Neuronal stem cell (in vitro differentiated cells): ENCODE measurements at regions not wholly inside any gene's neighbourhood (a gene's known extent, or its start where the extent isn't known, plus 50 kb on each side); places are given as distances from the start of the nearest gene placed in this dataset.

Experiments used
- DNase-seq: peaks from one replicate; pipeline ENCODE4 v3.0.0-alpha.2; 2013; ENCODE audit warnings: low spot score
- H2AFZ ChIP-seq: one replicate; pipeline ENCODE4 v1.6.1; 2013; ENCODE audit warnings: mild to moderate bottlenecking, low read length, inconsistent platforms
- H2AK5ac ChIP-seq: 2 replicates; pipeline ENCODE4 v1.6.1; 2013; ENCODE audit warnings: low read depth, mild to moderate bottlenecking, inconsistent platforms, low read length, moderate library complexity, mixed read lengths
- H2BK120ac ChIP-seq: 2 replicates; pipeline ENCODE4 v1.6.1; 2013; ENCODE audit warnings: low read depth, mild to moderate bottlenecking, inconsistent platforms, low read length, moderate library complexity, mixed read lengths
- H2BK12ac ChIP-seq: one replicate; pipeline ENCODE4 v1.6.1; 2013; ENCODE audit warnings: low read length, inconsistent platforms
- H2BK15ac ChIP-seq: 2 replicates; pipeline ENCODE4 v1.6.1; 2013; ENCODE audit warnings: mild to moderate bottlenecking, low read length, inconsistent platforms, mixed read lengths
- H2BK5ac ChIP-seq: one replicate; pipeline ENCODE4 v1.6.1; 2013; ENCODE audit warnings: inconsistent platforms, mild to moderate bottlenecking, low read length, moderate library complexity
- H3K14ac ChIP-seq: one replicate; pipeline ENCODE4 v1.6.1; 2013; ENCODE audit warnings: low read length, inconsistent platforms
- H3K18ac ChIP-seq: 2 replicates; pipeline ENCODE4 v1.6.1; 2013; ENCODE audit warnings: low read length, inconsistent platforms
- H3K23ac ChIP-seq: 2 replicates; pipeline ENCODE4 v1.6.1; 2013; ENCODE audit warnings: low read depth, mild to moderate bottlenecking, mixed read lengths, low read length, inconsistent platforms; ENCODE audit not compliant: poor library complexity
- H3K27ac ChIP-seq: replicated peaks from 3 replicates; pipeline ENCODE4 v1.5.1; 2013; ENCODE audit warnings: low read length, inconsistent platforms
- H3K27me3 ChIP-seq, 3 experiments: 2 replicates each; pipeline ENCODE4 v1.6.1; 2013; ENCODE audit warnings: low read length in 3 of 3, mild to moderate bottlenecking in 2 of 3, inconsistent platforms in 1 of 3, low read depth in 1 of 3, mixed read lengths in 1 of 3, moderate library complexity in 1 of 3; ENCODE audit not compliant: control insufficient read depth in 3 of 3, insufficient read depth in 3 of 3
- H3K36me3 ChIP-seq, 2 donors: replicated peaks in 1 of 2; 2 replicates each; pipeline ENCODE4 v1.6.1; 2013; ENCODE audit warnings: low read length in 2 of 2; ENCODE audit not compliant: control insufficient read depth in 2 of 2, insufficient read depth in 2 of 2
- H3K4ac ChIP-seq: 2 replicates; pipeline ENCODE4 v1.6.1; 2013; ENCODE audit warnings: inconsistent platforms, mild to moderate bottlenecking, low read length, moderate library complexity
- H3K4me1 ChIP-seq, 2 donors: 1 replicate in 1 of 2; 2 replicates in 1 of 2; pipeline ENCODE4 v1.6.1; 2013; ENCODE audit warnings: low read length in 2 of 2, low read depth in 1 of 2; ENCODE audit not compliant: control insufficient read depth in 2 of 2, insufficient read depth in 1 of 2
- H3K4me2 ChIP-seq: one replicate; pipeline ENCODE4 v1.6.1; 2013; ENCODE audit warnings: mild to moderate bottlenecking, low read length, inconsistent platforms; ENCODE audit not compliant: insufficient read depth, poor library complexity, severe bottlenecking
- H3K4me3 ChIP-seq, 2 donors: 2 replicates each; pipeline ENCODE4 v1.5.1; 2013; ENCODE audit warnings: low read length in 2 of 2, mild to moderate bottlenecking in 2 of 2, inconsistent platforms in 1 of 2, moderate library complexity in 1 of 2
- H3K79me1 ChIP-seq: one replicate; pipeline ENCODE4 v1.6.1; 2013; ENCODE audit warnings: low read depth, mild to moderate bottlenecking, inconsistent platforms, low read length, moderate library complexity
- H3K9ac ChIP-seq: one replicate; pipeline ENCODE4 v1.6.1; 2013; ENCODE audit warnings: mild to moderate bottlenecking, low read depth, low read length, inconsistent platforms; ENCODE audit not compliant: poor library complexity
- H3K9me3 ChIP-seq, 2 donors: replicated peaks in 1 of 2; 2 replicates each; pipeline versions ENCODE3 to v1.6.1; 2013; ENCODE audit warnings: low read length in 2 of 2, mild to moderate bottlenecking in 2 of 2, inconsistent platforms in 1 of 2, low read depth in 1 of 2, mixed read lengths in 1 of 2, moderate library complexity in 1 of 2; ENCODE audit not compliant: control insufficient read depth in 2 of 2, insufficient read depth in 1 of 2
- H4K8ac ChIP-seq: one replicate; pipeline ENCODE4 v1.6.1; 2013; ENCODE audit warnings: low read depth, mild to moderate bottlenecking, inconsistent platforms, low read length, moderate library complexity
- H4K91ac ChIP-seq: one replicate; pipeline ENCODE4 v1.6.1; 2013; ENCODE audit warnings: low read length, low read depth, mild to moderate bottlenecking, inconsistent platforms; ENCODE audit not compliant: poor library complexity
- WGBS, 2 donors: extraction: QIAGEN DNeasy Blood & Tissue Kit; methylation state at CpG; one replicate each; pipeline ENCODE4 v1.1.7; 2013; ENCODE audit warnings: missing lambda C conversion rate in 2 of 2, mixed read lengths in 1 of 2; ENCODE audit not compliant: insufficient read length in 2 of 2, insufficient replicate concordance in 1 of 2; ENCODE audit errors: extremely low coverage in 2 of 2; 5-methylcytosine and 5-hydroxymethylcytosine counted together

DNA sequence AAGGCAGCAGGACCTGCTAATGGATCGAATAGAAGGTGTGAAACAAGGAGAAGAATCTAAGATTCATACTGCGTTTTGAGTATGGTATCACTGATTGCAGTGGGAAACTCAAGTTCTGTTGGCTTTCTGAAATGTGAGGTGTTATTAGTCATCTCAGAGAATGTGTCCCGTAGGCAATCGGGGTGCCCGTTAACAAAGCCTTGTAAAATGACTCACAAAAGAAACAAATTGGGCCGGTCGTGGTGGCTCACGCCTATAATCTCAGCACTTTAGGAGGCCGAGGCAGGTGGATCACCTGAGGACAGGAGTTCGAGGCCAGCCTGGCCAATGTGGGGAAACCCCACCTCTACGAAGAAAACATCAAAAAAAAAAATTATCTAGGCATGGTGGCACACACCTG is 118.2 kb upstream of the C7orf33 start:
- no peak overlapping the region for H3K18ac ChIP-seq
- no peak overlapping the region for H2BK12ac ChIP-seq
- H2BK5ac ChIP-seq, result no peak overlapping the region
- H3K4me1 ChIP-seq, result peaks cover 11 to 16% of the 10 kb centered on the region in 2 donors
- no peaks in the 10 kb centered on the region for H3K36me3 ChIP-seq
- no peak overlapping the region for H2AFZ ChIP-seq
- H3K79me1 ChIP-seq, result no peaks in the 10 kb centered on the region
- no peak overlapping the region for H2AK5ac ChIP-seq
- H3K27me3 ChIP-seq, result no peaks in the 10 kb centered on the region
- H4K8ac ChIP-seq, result no peak overlapping the region
- no peak for DNase-seq
- H3K9me3 ChIP-seq, result peaks cover 0 to 2% of the 10 kb centered on the region in 2 donors
- no peak overlapping the region for H3K14ac ChIP-seq
- H2BK120ac ChIP-seq, result no peak overlapping the region
- WGBS, 2 donors, result no CpG with 5 or more reads among the region's 11 CpGs
- H4K91ac ChIP-seq, result no peak overlapping the region
- no peak overlapping the region for H3K27ac ChIP-seq
- no peak overlapping the region for H2BK15ac ChIP-seq
- no peak overlapping the region for H3K4ac ChIP-seq
- H3K9ac ChIP-seq, result no peak overlapping the region
- no peak overlapping the region for H3K4me2 ChIP-seq
- H3K4me3 ChIP-seq, result no peak overlapping the region
- no peak overlapping the region for H3K23ac ChIP-seq

DNA sequence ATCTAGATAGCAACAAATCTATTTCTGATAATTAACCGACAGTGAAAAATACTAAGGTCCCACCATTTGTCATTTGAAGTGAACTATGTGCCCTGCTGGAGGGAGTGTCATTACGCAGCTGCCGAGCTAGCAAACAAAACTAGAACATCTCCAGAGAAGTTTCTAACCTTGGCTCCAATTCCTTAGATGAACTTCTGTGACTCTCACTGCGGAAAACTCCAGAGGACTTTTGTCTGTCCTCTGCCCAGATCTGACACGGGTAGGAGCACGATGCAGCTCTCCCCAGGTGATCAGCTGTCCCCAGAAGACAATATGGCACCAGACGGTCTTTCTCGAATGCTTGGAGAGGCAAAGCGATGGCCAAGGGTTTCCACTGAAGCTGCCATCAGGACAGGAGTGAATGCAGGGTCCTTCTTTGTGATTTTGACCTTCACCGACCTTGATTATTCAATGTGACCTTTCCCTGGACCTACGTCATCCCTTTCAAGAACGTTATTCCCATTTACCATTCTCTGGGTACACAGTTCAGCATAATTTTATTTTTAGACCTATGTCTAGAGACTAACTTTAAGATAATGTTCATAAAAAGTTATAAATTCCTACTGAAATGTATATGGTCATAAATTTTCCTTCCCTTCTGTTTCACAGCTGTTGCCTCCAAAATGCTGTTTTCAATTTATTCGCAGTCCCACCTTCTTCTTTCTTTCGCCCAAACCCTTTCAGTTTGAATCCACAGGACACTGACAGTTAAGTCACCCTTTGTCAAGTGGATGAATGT is 116.7 kb upstream of the C7orf33 start:
- Histone ChIP-seq H3K4me3 (no peak overlapping the region), H3K4ac (no peak overlapping the region), H3K18ac (no peak overlapping the region), H3K36me3 (no peaks in the 10 kb centered on the region), H3K4me2 (no peak overlapping the region), H3K9me3 (peaks cover 0 to 2% of the 10 kb centered on the region in 2 donors), H2AK5ac (no peak overlapping the region), H3K27me3 (no peaks in the 10 kb centered on the region), H3K23ac (no peak overlapping the region), H4K91ac (no peak overlapping the region), H2BK5ac (no peak overlapping the region), H2BK15ac (no peak overlapping the region), H3K4me1 (peaks cover 11 to 21% of the 10 kb centered on the region in 2 donors), H2BK12ac (no peak overlapping the region), H2AFZ (peak overlapping the region; percentile 3), H3K14ac (no peak overlapping the region), H2BK120ac (no peak overlapping the region), H3K27ac (no peak overlapping the region), H3K9ac (no peak overlapping the region), H4K8ac (no peak overlapping the region), H3K79me1 (no peaks in the 10 kb centered on the region)
- DNase-seq, result peak; percentile 21
- WGBS, 2 donors, result no CpG with 5 or more reads among the region's 14 CpGs

DNA sequence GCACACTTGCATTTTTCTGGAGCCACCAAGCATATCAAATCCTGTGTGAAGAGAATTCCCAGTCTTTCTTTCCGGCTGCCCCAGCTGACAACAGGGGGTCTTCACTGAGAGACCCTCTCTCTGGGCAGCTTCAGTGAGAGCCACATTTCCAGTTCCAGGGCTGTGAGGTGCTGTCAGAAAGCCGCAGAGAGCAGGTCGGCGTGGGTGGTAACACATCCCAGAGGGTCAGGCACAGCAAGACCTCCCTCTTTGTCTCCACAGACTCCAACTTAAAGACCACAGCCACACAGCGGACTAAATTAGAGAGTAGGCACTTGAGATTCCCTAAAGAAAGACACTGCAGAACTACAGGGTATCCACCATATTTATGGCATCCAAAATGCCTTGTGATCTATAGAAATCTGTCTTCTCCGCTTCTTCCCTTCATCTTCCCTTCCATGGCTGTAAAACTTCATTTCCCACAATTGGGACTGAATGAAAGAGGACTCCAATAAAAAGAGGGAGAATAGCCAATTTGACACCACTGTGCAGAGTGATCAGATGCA is 116.0 kb upstream of the C7orf33 start:
- Histone ChIP-seq H3K18ac (no peak overlapping the region), H2BK15ac (no peak overlapping the region), H3K4ac (no peak overlapping the region), H3K79me1 (no peaks in the 10 kb centered on the region), H2BK5ac (no peak overlapping the region), H3K27ac (peak overlapping the region; percentile 53), H3K4me1 (peaks cover 11 to 21% of the 10 kb centered on the region in 2 donors), H4K91ac (no peak overlapping the region), H3K27me3 (no peaks in the 10 kb centered on the region), H3K9ac (no peak overlapping the region), H3K9me3 (peaks cover 0 to 2% of the 10 kb centered on the region in 2 donors), H2BK120ac (no peak overlapping the region), H2AFZ (peak overlapping the region; percentile 38), H2AK5ac (no peak overlapping the region), H2BK12ac (no peak overlapping the region), H3K4me3 (no peak overlapping the region), H3K4me2 (no peak overlapping the region), H4K8ac (no peak overlapping the region), H3K23ac (no peak overlapping the region), H3K36me3 (no peaks in the 10 kb centered on the region), H3K14ac (no peak overlapping the region)
- DNase-seq, result peak; percentile 67
- no CpG with 5 or more reads among the region's 6 CpGs for WGBS, 2 donors

DNA sequence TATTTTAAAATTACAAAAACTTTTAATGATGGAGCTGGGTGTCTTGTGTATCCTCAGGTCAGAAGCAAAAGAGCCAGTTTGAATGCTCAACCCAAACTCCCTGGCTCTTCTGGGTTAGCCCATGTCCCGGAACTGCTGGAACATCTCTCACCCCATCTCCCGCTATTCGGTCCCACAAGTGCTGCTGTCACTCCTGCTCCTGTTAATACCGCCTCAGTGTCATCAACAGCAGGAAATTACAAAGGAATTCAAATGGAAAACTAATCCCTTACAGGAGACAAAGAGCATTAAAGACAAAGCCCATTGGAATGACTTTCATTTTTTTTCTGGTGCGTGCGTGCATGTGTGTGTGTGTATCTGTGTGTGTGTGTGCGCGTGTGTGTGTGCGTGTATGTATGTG is 112.0 kb upstream of the C7orf33 start:
- Histone ChIP-seq H3K36me3 (no peaks in the 10 kb centered on the region), H3K4me2 (no peak overlapping the region), H3K27me3 (no peaks in the 10 kb centered on the region), H3K79me1 (no peaks in the 10 kb centered on the region), H3K18ac (no peak overlapping the region), H3K4ac (no peak overlapping the region), H3K4me3 (no peak overlapping the region), H2BK12ac (no peak overlapping the region), H3K14ac (no peak overlapping the region), H2BK15ac (no peak overlapping the region), H4K91ac (no peak overlapping the region), H4K8ac (no peak overlapping the region), H3K9me3 (peaks cover 0 to 2% of the 10 kb centered on the region in 2 donors), H3K23ac (no peak overlapping the region), H2AK5ac (no peak overlapping the region), H3K27ac (no peak overlapping the region), H2BK120ac (no peak overlapping the region), H3K9ac (peak overlapping the region; percentile 30), H3K4me1 (peaks cover 5 to 17% of the 10 kb centered on the region in 2 donors), H2BK5ac (no peak overlapping the region), H2AFZ (no peak overlapping the region)
- DNase-seq, result no peak
- no CpG with 5 or more reads among the region's 9 CpGs for WGBS, 2 donors
